ENCODE measurements at regions not wholly inside any gene's neighbourhood (a gene's known extent, or its start where the extent isn't known, plus 50 kb on each side); places are given as distances from the start of the nearest gene placed in this dataset.
"Not testable (repeated sequence)": the region's sequence is repeated elsewhere in the genome, so short reads cannot be mapped to it uniquely, and the experiment has no call there.

DNA sequence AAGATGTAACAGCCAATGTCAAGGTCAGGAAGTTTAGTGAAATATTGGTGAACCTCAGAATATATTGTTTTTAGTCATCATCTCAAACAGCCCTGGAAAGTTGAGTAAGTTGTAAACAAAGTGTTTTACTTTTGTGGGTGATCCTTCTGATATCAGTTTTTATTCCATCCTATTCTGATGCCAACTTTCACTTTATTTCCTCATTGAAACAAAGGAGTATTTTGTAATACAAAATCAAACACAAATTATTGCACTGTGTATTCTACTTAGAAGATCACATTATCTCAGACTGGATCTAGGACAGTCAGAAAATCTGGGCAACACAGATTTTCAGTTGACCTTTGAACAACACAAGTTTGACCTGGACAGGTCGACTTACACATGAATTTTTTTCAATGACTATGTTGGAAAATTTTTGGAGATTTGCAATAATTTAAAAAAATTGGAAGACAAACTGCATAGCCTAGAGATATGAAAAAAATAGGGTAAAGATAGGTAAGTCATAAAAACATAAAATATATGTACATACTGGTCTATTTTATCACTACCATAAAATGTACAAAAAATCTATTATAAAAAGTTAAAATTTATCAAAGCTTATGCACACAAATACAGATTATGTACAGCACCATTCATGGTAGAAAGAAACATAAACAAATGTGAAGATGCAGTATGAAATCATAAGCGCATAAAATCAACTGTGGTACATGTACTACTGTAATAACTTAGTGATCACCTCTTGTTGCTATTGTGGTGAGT, 709.1 kb upstream of the FAM241A start:
- DNase-seq = no peak

DNA sequence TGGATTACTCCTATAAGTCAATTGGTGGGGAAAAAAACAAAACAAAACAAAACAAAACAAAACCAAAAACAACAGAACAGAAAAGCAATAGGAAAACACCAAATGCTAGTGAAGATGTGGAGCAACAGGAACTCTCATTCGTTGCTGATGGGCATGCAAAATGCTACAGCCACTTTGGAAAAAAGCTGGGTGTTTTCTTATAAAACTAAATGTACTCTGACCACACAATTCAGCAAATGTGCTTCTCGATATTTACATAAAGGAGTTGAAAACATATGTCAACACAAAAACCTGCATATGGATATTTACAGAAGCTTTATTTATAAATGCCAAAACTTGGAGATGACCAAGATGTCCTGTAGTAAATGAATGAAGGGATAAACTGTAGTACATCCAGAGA, 703.6 kb upstream of the FAM241A start:
- DNase-seq = no peak

DNA sequence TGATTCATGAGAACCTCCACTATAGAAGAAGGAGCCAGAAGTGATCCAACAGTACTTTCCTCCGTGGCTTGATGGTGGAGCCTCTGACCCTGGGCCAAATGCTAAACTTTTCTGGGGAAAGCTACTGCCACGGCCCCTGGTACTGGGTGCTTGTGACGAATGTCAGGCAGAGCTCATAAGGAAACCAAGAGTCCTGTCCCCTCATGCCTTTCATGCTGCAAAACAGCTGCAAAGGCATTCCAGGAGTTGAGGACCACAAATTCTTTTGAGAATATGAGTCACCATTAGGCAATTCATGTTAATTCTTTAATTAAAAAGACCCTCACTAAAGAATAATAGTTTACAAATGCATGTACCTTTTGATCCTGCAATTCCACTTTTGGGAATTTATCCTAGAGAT, 700.4 kb upstream of the FAM241A start:
- DNase-seq = not testable (repeated sequence)

DNA sequence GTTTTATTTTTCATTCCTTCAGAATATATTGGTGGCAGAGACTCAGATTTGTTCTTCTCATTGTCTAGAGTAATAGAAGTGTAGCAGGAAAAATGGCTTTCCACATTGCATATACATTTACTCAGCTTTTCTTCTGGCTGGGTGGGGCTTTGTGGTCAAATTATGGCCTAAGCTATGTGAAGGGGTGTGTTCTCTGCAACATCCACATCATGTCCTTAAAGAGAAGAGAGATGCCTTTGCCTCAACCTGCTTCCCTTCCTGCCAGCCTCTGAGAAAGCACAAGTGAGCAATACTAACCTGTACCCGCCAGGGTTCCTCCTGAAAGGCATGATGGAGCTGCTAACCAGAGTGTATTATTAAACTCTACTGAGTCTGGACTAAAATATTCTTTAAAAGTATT, 695.6 kb upstream of the FAM241A start:
- no peak for DNase-seq

DNA sequence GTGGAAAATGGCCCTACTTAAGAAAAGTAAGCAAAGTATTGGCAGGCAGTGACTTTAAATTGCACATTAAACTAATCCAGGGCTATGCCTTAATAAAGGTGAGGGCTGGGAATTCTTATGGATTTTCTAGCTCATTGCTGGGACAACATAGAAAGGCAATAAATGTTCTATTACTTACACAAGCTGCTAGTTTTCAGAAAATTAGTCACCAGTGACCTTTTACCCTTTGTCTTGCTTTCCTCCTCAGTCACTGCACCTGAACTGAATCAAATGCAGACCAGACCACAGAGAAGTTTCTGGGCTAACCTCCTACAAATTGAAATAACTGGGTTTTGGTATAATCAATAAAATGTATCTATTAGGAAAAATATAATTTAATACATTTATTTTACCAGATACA, 694.4 kb upstream of the FAM241A start:
- no peak for DNase-seq

DNA sequence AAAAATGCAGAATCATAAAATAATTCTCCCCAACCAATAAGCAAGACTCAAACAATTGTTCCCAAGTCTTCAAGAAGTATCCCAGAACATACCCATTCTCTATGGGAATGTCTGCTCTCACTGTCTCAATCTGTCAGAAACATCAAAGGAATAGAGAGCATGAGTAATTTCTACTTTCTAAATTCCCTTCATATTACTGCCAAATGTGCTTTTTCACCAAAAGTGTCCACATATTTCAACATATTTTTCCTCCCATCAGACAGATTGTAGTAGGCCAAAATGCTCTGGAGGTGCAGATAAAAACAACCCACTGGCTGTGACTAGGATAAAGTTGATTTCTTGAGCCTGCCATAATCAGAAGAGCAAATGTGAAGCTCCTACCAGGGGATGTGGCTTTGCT, 692.0 kb upstream of the FAM241A start:
- DNase-seq = no peak

DNA sequence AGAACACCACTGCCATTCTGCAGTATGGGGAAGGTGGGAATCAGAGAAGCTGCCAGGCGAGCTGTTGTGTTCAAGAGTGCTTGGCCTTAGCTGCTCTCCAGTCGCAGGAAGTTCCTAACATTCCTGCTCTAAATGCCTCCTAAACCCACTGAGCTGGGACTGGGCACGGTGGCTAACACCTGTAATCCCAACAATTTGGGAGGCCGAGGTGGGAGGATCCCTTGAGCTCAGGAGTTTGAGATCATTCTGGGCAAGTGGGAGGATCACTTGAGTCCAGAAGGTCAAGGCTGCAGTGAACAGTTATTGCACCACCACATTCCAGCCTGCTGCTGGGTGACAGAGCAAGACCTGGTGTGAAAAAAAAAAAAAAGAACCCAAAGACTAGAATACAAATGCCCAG, 690.3 kb upstream of the FAM241A start:
- DNase-seq = no peak

DNA sequence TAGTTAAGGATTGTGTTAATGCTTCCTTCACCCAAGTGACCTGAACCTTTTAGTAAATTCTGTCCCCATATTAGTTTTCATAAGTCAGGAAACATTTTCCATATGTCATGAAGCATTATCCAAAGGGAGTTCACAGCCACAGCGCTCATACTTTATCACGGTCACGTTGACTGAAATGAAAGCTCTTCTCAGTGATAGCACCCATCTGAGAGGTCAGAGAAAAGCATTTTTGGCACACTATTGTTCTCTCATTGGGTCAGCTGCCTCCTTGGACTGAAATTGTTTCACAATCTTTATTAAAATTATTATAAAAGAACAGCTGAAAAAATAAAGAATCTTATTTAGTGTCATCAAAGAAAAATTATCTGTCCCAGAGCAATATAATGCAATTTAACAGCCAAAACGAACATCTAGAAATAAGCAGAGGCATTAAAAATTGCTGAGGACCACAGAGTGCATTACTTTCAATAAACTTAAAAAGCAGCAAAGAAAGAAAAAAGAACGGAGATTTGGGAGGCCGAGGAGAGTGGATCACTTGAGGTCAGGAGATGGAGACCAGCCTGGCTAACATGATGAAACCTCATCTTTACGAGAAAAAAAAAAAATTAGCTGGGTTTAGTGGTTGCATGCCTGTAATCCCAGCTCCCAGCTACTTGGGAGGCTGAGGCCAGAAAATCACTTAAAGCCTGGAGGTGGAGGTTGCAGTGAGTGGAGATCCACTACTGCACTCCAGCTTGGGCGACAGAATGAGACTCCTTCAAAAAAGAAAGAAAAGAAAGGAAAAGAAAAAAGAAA, 680.8 kb upstream of the FAM241A start:
- DNase-seq = no peak

DNA sequence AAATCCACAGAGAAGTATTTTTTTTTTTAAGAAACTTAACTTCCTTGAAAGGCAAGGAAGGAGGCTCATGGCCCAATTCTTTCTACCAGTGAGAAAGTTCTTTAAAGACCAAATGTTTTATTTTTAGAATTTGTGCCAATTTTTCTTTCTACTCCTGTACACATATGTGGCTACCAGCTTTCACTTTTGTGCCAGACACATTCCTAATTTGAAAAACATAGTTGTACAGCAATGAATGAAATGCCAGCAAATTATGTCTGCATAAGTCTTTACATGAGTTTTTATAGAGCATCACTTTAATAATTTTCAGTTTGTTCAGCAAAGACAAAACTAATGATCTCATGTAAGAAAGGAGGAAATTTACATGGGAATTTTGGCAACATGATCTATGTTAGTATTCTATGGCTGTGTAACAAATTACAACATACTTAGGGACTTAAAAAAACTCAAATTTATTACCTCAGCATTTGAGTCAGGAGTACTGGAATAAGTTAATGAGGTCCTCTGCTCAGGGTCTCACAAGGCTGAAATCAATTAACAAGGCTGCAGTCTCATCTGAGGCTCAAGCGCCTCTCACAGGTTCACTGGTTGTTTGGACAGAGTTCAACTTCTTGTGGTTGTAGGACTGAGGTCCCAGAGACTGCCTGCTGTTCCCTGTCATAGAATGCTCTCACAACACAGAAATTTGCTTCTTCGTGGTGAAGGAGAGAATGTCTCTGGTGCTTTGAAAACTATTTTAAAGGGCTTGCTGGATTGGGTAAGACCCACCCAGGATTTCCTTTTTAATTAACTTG, 678.2 kb upstream of the FAM241A start:
- no peak for DNase-seq

DNA sequence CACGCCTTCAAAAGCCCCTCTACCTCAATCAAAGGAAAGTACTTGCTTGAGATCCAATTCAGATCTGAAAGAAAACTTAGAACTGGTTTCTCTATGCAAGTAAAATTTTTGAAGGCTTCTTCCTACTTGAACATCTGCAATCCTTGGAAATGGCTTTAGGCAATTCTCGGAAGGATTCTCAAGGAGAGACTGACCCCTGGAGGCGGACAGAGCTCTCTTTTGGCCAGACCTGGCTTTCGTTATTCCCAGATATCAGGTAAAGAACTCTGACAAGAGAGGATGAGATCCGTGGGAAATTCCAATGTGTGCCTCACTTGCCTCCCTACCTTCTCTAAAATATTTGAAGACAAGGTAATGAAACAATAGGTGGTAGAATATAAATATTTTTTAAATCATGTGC, 670.3 kb upstream of the FAM241A start:
- DNase-seq = no peak

DNA sequence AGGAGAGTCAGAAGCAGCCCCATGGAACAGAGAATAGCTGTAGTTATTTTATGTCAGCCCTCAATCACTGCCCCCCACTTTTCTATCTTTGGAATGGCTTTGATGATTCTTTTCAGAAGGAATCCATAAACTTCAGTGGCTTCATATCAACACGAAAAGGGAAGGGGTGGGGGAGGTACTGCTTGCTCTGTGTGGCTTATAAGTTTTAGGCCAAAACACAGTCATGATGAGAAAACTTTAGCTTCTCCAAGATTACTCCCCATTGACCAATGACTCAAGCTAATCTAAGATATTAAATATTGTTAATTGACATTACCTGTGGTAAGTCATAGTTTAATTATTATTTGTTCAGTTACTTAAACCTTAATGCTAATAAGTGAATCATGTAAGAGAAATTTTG, 669.6 kb upstream of the FAM241A start:
- DNase-seq = no peak

DNA sequence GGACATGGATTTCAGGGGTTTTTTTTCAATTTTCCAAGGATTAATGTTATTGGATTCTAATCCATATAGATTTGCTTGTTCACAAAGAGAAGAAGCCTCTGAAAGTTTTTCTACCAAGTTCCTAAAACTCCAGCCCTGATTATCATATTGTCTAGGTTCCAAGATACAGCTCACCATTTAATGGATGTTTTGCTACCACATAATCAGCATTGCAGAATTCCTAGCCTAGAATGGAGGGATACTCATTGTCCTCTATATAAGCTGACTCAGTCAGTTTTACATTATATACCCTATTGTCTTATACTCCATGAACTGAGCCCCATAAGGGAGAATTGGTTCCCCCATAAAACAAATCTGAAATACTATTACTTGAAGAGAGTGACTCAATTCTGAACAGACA, 664.7 kb upstream of the FAM241A start:
- DNase-seq = no peak

DNA sequence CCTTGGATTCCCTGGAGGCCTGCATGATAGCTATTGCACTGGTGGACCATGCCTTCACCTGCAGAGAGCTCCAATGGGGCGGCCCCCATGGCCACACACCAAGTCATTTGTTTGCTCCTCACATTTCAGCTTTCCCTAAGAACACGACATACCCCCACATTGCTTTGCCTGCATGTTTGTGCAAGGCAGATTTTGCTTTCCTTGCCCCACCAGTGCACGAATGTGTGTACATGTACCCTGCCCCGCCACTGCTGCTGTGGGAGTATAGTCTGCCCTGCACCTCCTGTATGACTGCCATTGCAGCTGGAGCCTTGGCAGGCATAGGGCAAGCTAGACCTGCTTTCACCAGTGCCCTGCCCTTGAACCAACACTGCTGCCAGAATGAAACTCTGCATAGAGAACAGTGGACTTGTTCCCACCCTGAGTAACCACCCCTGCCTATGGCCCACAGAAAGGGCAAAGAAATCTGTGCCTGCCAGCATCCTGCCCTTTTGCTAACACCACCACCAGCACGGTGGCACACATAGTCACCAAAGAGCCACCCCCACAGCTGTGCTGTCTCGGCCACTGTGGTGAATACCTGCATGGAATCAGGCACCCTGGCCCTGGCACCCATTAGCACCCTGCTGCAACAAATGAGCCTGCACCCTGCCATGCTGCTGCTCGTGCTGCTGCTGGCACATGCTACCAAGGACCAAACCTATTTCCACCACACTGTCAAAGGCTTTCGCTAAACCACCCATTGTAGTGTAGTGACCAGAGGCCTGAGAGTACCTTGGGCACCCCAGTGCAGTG, 661.7 kb upstream of the FAM241A start:
- DNase-seq = no peak

DNA sequence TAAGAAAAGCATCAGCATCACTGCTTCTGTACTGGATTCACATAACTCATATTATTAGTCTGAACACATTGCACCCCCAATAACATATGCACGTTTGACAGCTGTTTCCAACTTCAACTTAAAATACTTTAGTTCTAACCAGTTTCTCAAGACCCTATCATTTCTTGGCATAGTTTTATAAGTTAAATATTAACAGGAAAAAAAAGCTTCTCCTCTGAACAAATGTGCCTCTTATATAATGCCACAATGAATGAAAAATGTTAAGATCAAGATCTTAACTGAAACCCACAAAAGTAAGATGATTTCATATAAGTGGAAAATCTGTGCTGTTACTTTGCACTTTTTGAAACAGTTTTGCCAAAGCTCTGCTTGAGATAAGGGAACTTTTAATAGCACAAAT, 652.8 kb upstream of the FAM241A start:
- no peak for DNase-seq

DNA sequence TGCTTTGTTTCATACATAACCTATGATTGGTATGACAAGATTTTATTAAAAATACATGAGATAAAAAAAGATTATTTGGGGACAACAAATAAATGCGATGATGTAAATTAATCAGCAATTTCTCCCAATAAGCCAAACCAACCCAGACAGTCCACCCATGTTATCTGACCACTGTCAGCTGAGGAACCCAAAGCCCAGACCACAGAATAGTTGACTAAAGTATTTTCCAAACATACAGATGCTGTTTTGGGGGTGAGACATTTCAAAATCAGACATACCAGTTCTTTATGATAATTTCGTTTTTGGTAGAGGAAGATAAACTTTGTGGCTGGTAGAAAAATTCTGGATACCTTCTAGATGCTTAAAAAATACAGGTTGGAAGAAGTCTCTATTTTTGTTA, 650.8 kb upstream of the FAM241A start:
- no peak for DNase-seq

DNA sequence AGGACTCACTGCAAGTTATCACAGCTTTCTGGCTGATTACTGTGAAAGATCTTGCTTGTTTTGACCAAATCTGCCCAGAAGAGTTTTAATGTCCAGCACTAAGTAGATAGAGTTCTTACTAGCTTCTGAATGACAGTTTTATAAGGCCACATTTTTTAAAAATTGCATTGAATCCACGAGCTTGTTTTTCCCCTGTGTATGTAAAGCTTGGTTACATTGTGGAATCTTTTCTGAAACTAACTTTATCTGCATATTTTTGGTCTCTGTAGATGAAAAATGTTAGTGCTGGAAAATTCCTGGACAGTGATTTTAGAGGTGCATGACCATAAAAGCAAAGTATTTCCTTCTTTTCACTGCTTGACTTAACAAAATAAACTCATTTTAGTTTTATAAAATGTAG, 650.3 kb upstream of the FAM241A start:
- no peak for DNase-seq

DNA sequence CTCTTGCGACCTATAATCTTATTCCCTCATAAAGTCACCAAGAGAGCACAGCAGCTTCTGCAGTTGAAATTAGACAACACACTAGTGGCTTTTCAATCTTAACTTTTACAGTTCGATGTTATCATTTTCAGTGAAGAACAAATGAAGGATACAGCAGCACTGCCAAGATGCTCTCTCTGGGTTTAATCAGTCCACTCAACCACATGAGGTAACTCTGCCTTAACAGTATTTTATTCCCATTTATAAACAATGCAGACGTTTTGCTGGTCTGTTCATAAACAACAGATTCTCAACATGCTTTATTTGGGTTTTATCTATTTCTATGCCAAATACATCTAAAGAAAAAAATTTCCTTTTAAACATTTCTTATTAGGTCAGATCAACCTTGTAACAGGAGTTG, 646.0 kb upstream of the FAM241A start:
- DNase-seq = no peak

DNA sequence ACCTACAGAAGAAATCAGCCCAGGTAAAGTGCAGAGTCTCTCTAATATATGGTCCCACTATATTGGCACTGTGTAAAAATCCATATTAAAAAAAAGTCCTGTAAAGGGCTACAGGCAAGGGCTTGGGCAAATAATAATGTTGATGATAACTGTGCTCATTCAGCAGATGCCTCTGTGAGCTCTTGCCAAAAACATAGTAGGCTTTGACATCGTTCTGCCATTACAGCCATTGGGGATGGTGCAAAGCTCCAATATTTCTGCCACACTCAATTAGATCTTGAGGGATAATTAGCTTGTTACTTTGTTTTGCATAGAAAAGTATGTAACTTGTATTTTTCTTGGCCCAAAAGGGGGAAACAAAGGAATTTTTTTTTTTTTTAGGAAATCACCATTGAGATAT, 645.5 kb upstream of the FAM241A start:
- DNase-seq = no peak

DNA sequence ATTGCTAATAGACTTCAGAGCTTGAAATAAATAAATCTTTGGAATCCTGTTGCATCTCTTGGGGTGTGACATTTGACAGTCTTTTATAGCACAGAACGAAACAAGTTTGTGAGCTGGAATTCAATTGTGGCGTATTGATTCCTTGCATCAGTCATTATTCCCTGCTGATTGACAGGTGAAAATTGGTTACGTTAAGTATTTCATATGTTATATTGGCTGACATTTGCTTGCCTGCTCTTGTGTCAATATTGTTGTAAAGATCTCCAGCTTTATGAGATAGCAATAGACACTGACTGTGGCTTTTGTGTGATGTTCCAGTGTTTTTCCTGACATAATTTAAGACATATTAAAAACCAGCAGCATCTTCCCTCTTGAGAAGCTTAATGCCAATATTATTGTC, 644.4 kb upstream of the FAM241A start:
- no peak for DNase-seq

DNA sequence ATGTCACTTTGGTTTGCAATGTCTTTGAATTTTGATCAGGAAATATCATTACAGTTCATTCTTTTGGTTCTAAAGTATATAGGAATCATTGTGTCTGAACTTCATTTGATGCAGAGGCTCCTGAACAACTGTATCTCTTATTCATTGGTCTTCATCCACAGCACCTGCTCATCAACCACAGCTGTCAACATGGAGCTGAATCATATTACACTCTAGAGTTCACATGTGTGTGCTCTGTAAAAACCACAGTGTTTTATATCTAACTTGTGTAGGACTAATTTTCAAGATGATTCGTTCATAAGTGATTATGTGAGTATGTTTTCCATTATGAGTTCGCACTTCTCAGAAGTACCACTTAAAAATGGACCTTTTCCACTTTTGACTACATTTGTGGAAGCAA, 643.3 kb upstream of the FAM241A start:
- no peak for DNase-seq

DNA sequence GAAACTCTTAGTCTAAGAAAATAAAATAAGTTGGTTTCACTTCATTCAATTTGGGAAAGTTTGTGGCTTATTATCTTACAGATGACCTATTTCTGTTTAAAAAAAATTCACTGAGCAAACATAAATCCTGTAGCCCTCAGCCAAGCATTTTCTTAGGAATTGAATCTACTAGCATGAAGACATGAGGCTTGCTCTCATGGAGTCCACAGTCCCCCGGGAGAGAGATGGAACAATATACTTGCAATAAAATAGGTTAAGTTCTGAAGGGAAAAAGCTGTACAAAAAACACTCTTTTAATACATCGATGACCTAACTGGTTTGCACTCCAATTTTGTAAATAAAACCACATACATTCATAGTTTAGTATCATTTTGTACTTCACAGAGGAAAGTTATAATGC, 642.6 kb upstream of the FAM241A start:
- DNase-seq = no peak

DNA sequence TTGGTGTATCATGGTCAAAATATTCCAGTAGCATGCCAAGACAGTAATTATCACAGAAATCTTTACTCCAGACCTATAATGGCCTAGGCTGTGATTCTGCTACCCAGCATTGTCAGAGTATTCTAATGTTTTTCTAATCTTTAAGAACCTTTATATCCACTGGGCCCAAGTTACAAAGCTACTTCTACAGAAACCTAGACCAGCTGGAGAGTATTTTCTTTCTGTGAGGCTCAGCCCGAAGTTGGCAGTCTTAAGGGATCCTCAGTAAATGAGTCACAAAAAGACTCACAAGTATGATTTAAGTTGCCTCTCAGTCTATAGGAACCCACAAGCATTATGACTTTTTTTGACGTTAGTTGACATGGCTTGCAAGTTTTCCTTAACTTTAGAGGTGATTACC, 638.5 kb upstream of the FAM241A start:
- DNase-seq = no peak

DNA sequence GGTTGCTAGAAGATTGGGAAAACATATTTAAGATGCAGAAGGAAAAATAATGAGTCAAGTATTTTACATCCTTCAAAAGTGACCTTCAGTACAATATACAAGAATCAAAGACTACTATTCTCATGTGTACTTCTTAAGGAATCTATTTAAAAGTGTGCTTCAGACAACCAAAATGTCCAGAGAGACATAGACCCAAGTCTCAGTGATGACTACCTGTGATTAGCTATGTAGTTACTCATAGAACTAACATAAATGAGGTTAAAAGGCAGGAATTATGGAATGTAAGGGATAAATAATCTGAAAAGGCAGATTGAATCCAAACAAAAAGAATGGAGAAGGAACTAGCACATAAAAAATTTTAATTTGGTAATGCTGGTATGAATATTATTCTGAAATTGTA, 634.7 kb upstream of the FAM241A start:
- DNase-seq = no peak

Measured in inflammatory macrophage treated with lipopolysaccharide for 1 hour (primary cell).